Panc1 (cell line): ENCODE measurements at regions not wholly inside any gene's neighbourhood (a gene's known extent, or its start where the extent isn't known, plus 50 kb on each side); places are given as distances from the start of the nearest gene placed in this dataset.

Experiments used
- ATAC-seq: fragments of 200-7000 bp; cut with Tn5 transposase; 2 replicates; pipeline ENCODE4 v1.9.1; 2020; ENCODE audit warnings: mild to moderate bottlenecking, moderate library complexity
- BruUV-seq: library from RNA; stranded (reverse); fragments of 400-500 nt; replicated peaks from 2 replicates; lab custom pipeline; 2021; lab: Mats Ljungman, UMichigan
- CTCF ChIA-PET: fragments of 300-600 bp; sonication (Branson Sonifier 250); formaldehyde crosslinking; loops from one replicate; lab custom pipeline; 2022; ENCODE audit warnings: antibody characterized with exemption; lab: Charles Lee
- POLR2A ChIA-PET: fragments of 300-600 bp; sonication (Branson Sonifier 250); formaldehyde crosslinking; loops from one replicate; lab custom pipeline; 2022; ENCODE audit warnings: antibody characterized with exemption; lab: Charles Lee
- DNase-seq: peaks from one replicate; pipeline ENCODE4 v3.0.0-alpha.2; 2010; ENCODE audit warnings: low read depth, low spot score
- H3K27ac ChIP-seq: 2 replicates; pipeline ENCODE4 v1.5.1; 2011; ENCODE audit warnings: mild to moderate bottlenecking, low read length, inconsistent platforms
- H3K27me3 ChIP-seq: fragments of 200-500 bp; sonication (Bioruptor generic); 2 replicates; pipeline ENCODE4 v1.6.0; 2014; ENCODE audit warnings: low read length, inconsistent platforms; ENCODE audit not compliant: control insufficient read depth, insufficient read depth
- H3K36me3 ChIP-seq: fragments of 200-500 bp; sonication (Bioruptor generic); 2 replicates; pipeline ENCODE4 v1.5.1; 2014; ENCODE audit warnings: inconsistent platforms, mild to moderate bottlenecking, low read length, moderate library complexity; ENCODE audit not compliant: control insufficient read depth, insufficient read depth
- H3K4me1 ChIP-seq: 2 replicates; pipeline ENCODE4 v1.5.1; 2011; ENCODE audit warnings: inconsistent platforms, mild to moderate bottlenecking, low read length, moderate library complexity; ENCODE audit not compliant: control insufficient read depth, insufficient read depth
- H3K4me3 ChIP-seq, 2 experiments: 2 replicates each; pipeline ENCODE4 v1.5.1; 2011 to 2012; ENCODE audit warnings: low read depth in 2 of 2, low read length in 2 of 2, mild to moderate bottlenecking in 2 of 2, inconsistent platforms in 1 of 2, moderate library complexity in 1 of 2
- H3K9me3 ChIP-seq: fragments of 200-500 bp; sonication (Bioruptor generic); 2 replicates; pipeline ENCODE4 v1.5.1; 2014; ENCODE audit warnings: low read depth, mild to moderate bottlenecking, inconsistent platforms, low read length, moderate library complexity; ENCODE audit not compliant: control insufficient read depth, insufficient read depth
- CTCF ChIP-seq: fragments of 450-650 bp; IDR thresholded peaks from 2 replicates; pipeline ENCODE4 v1.5.1; 2017; ENCODE audit warnings: mild to moderate bottlenecking
- POLR2AphosphoS5 ChIP-seq: IDR thresholded peaks from 2 replicates; pipeline ENCODE4 v1.6.1; 2012; ENCODE audit warnings: mild to moderate bottlenecking, low read depth, low read length, moderate library complexity
- REST ChIP-seq, 2 experiments: IDR thresholded peaks; 2 replicates each; pipeline ENCODE4 v1.6.1; 2011 to 2012; ENCODE audit warnings: low read depth in 2 of 2, control low read depth in 1 of 2, low read length in 1 of 2, mild to moderate bottlenecking in 1 of 2, moderate library complexity in 1 of 2; ENCODE audit not compliant: insufficient read depth in 1 of 2
- SIN3A ChIP-seq: IDR thresholded peaks from 2 replicates; pipeline ENCODE4 v1.6.1; 2012; ENCODE audit warnings: low read depth, mild to moderate bottlenecking, low read length, moderate library complexity, borderline replicate concordance; ENCODE audit not compliant: insufficient read depth
- TCF7L2 ChIP-seq: IDR thresholded peaks from 2 replicates; pipeline ENCODE4 v1.6.1; 2011; ENCODE audit warnings: mild to moderate bottlenecking, low read depth, low read length, inconsistent platforms
- in situ Hi-C: cut with HindIII; loops from 2 replicates; pipeline ENCODE4 v1.10.0; 2016; ENCODE audit warnings: low sequenced_read_pairs, low pct_unique_long_range_greater_than_20kb
- intact Hi-C: fragments of 100-400 bp; cut with micrococcal nuclease; formaldehyde crosslinking; loops from one replicate; pipeline ENCODE4 v1.10.0; 2022; ENCODE audit not compliant: unreplicated experiment

DNA sequence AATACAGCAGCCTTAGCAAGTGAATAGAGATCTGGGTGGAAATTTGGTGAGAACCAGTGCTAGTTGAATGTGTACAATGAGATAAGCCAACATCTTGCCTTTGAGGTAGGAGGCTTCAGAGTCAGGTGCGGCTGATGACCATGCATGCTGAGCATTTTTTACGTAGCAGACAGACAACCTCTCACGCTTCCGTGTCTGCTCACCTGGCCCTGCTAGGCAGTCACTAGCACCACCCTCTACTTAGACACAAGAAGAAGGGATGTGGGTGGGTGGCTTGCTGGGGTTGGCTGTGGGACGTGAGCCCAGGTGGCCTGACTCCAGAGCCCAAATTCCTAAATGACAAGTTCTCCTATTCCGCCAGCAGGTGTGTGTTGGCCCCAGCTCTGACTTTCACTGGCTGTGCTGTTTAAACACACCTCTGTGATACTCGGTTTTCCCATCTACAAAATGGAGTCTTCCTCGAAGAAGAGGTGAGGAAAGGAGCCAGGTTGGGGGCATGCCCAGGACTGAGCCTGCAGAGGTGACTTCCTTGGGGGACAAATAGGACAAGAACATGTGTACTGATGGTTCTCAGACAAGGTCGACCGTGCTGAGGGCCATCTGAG lies 57.8 kb upstream of the BCL11B start:
- BruUV-seq: no TSS peak
- TF ChIP-seq CTCF: no peak

DNA sequence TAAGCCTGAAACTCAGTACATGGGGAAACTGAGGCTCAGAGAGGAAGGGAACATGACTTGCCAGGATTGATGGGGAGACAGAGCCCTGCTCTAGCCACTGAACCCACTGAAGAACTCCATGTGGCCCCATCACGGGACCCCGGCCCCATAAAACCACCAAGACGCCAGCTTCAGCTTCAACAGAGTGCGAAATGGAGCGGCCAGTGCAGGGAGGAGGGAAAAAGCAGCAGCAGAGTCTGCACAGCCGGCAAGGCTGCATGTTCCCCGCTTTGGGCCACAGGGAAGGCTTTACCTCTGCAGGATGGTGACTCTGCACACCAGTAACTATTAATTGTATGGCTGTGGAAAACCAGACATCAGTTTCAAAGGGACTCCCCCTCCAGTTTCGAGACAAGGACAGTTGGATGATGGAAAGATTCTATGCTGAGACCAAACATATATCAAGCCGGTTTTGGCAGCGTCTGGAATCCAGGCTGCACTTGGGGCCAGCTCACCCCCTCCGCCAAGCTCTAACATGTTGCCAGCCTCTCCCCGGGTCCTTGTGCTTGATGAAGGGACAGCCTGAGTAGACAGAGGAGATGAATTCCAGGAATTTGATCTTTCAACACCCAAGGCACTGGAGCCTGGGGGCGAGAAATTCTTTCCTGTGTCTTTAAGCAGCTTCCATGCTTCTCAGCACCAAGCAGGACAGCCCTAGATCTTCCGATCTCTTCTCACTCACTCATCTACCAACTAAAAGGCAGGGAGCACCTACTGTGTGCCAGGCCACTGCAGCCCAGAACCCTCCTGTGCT lies 55.7 kb upstream of the BCL11B start:
- TF ChIP-seq REST (IDR thresholded peaks at IDR 0.05; ENCODE audit: insufficient read depth in 1 of 2, low read depth in 2 of 2, low read length in 1 of 2): no peak
- TF ChIP-seq SIN3A: no peak
- no peak for TF ChIP-seq TCF7L2
- no peak for TF ChIP-seq CTCF
- TF ChIP-seq POLR2AphosphoS5: no peak
- no peak for ATAC-seq
- Histone ChIP-seq H3K27ac (no peak overlapping the region), H3K4me1 (no peaks in the 10 kb centered on the region), H3K4me3 (no peak overlapping the region), H3K9me3 (no peaks in the 10 kb centered on the region), H3K27me3 (no peaks in the 10 kb centered on the region), H3K36me3 (no peaks in the 10 kb centered on the region)
- intact Hi-C loops: loop anchor here (10.0 kb wide), 1 partner anchor 87 kb away; no protein-coding TSS in a partner anchor
- DNase-seq: no peak
- BruUV-seq: no TSS peak
- ChIA-PET POLR2A (no interaction called here), CTCF (interaction anchor here (0.7 kb wide), 1 partner anchor 70 kb away, joined by 4 read pairs; no protein-coding TSS in a partner anchor)
- in situ Hi-C loops: no loop called here

More for the DNA sequence above, 57.8 kb upstream of the BCL11B start:
- ChIA-PET POLR2A (no interaction called here), CTCF (no interaction called here)
- no peak overlapping the region for H3K27ac ChIP-seq
- H3K9me3 ChIP-seq: no peaks in the 10 kb centered on the region
- intact Hi-C loops (loop anchor here (10.0 kb wide), 1 partner anchor 85 kb away; no protein-coding TSS in a partner anchor), in situ Hi-C loops (no loop called here)
- H3K4me1 ChIP-seq: no peaks in the 10 kb centered on the region
- ATAC-seq (no peak), DNase-seq (no peak)
- no peak overlapping the region for H3K4me3 ChIP-seq
- H3K27me3 ChIP-seq: no peaks in the 10 kb centered on the region; the same call in 1 of the 2 replicates
- H3K36me3 ChIP-seq: no peaks in the 10 kb centered on the region
